ENCODE measurements at regions not wholly inside any gene's neighbourhood (a gene's known extent, or its start where the extent isn't known, plus 50 kb on each side); places are given as distances from the start of the nearest gene placed in this dataset.

DNA sequence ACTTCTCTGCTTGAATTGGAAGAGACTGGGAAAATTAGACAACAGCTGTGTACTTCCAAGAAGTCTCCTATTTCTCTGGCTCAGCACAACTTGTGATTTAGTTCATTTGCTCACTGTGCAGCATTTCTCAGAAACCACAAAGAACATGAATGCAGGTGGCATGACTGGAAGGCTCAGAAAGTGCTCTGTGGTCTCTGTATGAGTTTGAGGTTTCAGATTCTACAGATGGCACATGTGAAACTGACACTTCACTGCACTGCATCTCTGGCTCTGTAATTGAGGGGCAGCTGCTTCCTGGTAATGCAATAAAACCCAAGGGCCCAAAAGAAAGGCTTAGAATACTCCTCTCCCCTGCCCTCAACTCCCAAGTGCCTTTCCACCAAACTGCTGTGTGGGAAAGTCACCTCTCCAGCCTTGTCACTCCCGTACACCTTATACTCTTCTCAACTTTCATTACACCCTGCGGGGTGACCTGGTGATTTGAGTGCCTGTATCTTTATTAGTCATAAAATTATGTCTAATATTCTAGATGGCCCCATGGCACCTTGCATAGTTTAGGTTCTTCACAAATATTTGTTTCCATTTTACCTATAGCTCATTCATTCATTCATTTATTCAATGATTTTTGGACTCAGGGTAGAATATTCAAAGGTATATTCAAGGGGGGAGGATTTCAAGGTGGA is 82.5 kb downstream of the ESM1 start (continued):
- TF ChIP-seq, protein P1, sequence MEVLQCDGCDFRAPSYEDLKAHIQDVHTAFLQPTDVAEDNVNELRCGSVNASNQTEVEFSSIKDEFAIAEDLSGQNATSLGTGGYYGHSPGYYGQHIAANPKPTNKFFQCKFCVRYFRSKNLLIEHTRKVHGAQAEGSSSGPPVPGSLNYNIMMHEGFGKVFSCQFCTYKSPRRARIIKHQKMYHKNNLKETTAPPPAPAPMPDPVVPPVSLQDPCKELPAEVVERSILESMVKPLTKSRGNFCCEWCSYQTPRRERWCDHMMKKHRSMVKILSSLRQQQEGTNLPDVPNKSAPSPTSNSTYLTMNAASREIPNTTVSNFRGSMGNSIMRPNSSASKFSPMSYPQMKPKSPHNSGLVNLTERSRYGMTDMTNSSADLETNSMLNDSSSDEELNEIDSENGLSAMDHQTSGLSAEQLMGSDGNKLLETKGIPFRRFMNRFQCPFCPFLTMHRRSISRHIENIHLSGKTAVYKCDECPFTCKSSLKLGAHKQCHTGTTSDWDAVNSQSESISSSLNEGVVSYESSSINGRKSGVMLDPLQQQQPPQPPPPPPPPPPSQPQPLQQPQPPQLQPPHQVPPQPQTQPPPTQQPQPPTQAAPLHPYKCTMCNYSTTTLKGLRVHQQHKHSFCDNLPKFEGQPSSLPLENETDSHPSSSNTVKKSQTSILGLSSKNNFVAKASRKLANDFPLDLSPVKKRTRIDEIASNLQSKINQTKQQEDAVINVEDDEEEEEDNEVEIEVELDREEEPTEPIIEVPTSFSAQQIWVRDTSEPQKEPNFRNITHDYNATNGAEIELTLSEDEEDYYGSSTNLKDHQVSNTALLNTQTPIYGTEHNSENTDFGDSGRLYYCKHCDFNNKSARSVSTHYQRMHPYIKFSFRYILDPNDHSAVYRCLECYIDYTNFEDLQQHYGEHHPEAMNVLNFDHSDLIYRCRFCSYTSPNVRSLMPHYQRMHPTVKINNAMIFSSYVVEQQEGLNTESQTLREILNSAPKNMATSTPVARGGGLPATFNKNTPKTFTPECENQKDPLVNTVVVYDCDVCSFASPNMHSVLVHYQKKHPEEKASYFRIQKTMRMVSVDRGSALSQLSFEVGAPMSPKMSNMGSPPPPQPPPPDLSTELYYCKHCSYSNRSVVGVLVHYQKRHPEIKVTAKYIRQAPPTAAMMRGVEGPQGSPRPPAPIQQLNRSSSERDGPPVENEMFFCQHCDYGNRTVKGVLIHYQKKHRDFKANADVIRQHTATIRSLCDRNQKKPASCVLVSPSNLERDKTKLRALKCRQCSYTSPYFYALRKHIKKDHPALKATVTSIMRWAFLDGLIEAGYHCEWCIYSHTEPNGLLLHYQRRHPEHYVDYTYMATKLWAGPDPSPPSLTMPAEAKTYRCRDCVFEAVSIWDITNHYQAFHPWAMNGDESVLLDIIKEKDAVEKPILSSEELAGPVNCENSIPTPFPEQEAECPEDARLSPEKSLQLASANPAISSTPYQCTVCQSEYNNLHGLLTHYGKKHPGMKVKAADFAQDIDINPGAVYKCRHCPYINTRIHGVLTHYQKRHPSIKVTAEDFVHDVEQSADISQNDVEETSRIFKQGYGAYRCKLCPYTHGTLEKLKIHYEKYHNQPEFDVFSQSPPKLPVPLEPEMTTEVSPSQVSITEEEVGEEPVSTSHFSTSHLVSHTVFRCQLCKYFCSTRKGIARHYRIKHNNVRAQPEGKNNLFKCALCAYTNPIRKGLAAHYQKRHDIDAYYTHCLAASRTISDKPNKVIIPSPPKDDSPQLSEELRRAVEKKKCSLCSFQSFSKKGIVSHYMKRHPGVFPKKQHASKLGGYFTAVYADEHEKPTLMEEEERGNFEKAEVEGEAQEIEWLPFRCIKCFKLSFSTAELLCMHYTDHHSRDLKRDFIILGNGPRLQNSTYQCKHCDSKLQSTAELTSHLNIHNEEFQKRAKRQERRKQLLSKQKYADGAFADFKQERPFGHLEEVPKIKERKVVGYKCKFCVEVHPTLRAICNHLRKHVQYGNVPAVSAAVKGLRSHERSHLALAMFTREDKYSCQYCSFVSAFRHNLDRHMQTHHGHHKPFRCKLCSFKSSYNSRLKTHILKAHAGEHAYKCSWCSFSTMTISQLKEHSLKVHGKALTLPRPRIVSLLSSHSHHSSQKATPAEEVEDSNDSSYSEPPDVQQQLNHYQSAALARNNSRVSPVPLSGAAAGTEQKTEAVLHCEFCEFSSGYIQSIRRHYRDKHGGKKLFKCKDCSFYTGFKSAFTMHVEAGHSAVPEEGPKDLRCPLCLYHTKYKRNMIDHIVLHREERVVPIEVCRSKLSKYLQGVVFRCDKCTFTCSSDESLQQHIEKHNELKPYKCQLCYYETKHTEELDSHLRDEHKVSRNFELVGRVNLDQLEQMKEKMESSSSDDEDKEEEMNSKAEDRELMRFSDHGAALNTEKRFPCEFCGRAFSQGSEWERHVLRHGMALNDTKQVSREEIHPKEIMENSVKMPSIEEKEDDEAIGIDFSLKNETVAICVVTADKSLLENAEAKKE (CRISPR knock-in tag; IDR thresholded peaks at IDR 0.05) = no peak
- no peak for TF ChIP-seq CTCF (conservative IDR thresholded peaks at IDR 0.05; ENCODE audit: low read depth in 2 of 2)
- TF ChIP-seq CREB1 (CRISPR knock-in tag; IDR thresholded peaks at IDR 0.05; ENCODE audit: low read depth) = no peak
- TF ChIP-seq, protein P2, sequence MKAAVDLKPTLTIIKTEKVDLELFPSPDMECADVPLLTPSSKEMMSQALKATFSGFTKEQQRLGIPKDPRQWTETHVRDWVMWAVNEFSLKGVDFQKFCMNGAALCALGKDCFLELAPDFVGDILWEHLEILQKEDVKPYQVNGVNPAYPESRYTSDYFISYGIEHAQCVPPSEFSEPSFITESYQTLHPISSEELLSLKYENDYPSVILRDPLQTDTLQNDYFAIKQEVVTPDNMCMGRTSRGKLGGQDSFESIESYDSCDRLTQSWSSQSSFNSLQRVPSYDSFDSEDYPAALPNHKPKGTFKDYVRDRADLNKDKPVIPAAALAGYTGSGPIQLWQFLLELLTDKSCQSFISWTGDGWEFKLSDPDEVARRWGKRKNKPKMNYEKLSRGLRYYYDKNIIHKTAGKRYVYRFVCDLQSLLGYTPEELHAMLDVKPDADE (IDR thresholded peaks at IDR 0.05) = no peak
- TF ChIP-seq STAT1 (IDR thresholded peaks at IDR 0.05; ENCODE audit: unreplicated experiment) = no peak
- TF ChIP-seq ZNF114 (CRISPR knock-in tag; IDR thresholded peaks at IDR 0.05) = no peak

Measured in GM23338 (cell line).